IPS-18a (cell line): ENCODE measurements at regions not wholly inside any gene's neighbourhood (a gene's known extent, or its start where the extent isn't known, plus 50 kb on each side); places are given as distances from the start of the nearest gene placed in this dataset.

ENCODE experiments used
- H3K27ac ChIP-seq: one replicate; pipeline ENCODE4 v1.5.1; 2013; ENCODE audit warnings: low read length
- H3K27me3 ChIP-seq: one replicate; pipeline ENCODE4 v1.6.1; 2013; ENCODE audit warnings: mild to moderate bottlenecking, low read length; ENCODE audit not compliant: control insufficient read depth, insufficient read depth
- H3K36me3 ChIP-seq: one replicate; pipeline ENCODE4 v1.6.1; 2013; ENCODE audit warnings: low read depth, low read length; ENCODE audit not compliant: control insufficient read depth
- H3K4me1 ChIP-seq: one replicate; pipeline ENCODE4 v1.6.1; 2013; ENCODE audit warnings: low read depth, low read length; ENCODE audit not compliant: control insufficient read depth
- H3K4me3 ChIP-seq: one replicate; pipeline ENCODE4 v1.5.1; 2013; ENCODE audit warnings: low read length
- H3K9ac ChIP-seq: one replicate; pipeline ENCODE4 v1.6.1; 2013; ENCODE audit warnings: mild to moderate bottlenecking, low read length, moderate library complexity
- H3K9me3 ChIP-seq: one replicate; pipeline ENCODE4 v1.6.1; 2013; ENCODE audit warnings: low read depth, low read length; ENCODE audit not compliant: control insufficient read depth

DNA sequence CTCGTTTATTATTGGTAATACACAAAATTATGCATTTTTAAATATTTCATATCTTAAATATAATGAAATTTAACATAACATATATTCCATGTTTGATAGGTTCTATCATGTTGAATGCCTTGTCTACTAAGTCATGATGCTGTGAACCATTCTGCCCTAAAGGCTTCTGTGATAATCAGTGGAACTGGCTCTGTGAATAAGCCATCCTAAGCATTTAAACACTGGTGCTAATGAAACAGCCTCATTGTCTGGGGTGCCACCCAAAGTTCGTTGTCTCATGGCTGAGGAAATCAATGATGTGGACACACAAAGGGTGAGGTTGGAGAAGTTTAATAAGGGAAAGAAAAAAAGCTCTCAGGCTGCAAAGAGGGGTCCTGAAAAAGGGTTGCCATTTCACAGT, 264.7 kb upstream of the ZRANB2 start:
- peaks cover 4% of the 10 kb centered on the region for H3K9me3 ChIP-seq
- H3K27me3 ChIP-seq, result no peaks in the 10 kb centered on the region
- no peak overlapping the region for H3K4me3 ChIP-seq
- H3K9ac ChIP-seq, result no peak overlapping the region
- no peaks in the 10 kb centered on the region for H3K36me3 ChIP-seq
- H3K27ac ChIP-seq, result no peak overlapping the region
- no peaks in the 10 kb centered on the region for H3K4me1 ChIP-seq

DNA sequence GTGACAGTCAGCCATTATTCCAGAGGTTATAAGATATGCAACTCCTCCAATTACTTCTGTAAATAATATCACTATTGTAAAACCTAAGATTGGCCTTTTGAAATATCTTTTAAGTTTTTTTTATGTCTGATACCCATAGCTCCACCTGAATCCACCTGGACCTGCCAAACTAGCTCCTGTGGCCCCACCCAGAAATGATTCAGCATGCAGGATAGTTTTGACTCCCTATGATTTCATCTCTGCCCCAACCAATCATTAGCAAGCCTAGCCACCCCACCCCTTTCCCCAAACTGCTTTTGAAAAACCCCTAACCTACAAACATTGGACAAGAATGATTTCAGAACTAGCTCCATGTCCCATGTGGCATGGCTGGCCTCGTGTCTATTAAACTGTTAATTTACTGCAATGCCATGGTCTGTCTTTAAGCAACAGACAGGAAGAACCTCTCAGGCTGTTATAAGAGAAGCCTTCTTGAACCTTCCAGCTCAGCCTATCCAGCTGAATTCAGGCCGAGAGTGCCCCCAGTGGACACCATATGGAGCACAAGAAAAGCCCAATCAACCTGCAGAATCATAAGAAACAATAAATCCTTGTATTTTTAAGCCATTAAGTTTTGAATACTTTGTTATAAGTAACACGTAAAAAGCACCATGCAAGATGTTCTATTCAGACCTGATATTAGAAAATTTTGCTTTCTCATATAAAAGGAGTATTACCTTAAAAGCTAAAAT, 263.0 kb upstream of the ZRANB2 start:
- Histone ChIP-seq H3K9ac (no peak overlapping the region), H3K9me3 (peaks cover 19% of the 10 kb centered on the region), H3K4me3 (no peak overlapping the region), H3K27ac (no peak overlapping the region), H3K27me3 (no peaks in the 10 kb centered on the region), H3K36me3 (no peaks in the 10 kb centered on the region), H3K4me1 (no peaks in the 10 kb centered on the region)

DNA sequence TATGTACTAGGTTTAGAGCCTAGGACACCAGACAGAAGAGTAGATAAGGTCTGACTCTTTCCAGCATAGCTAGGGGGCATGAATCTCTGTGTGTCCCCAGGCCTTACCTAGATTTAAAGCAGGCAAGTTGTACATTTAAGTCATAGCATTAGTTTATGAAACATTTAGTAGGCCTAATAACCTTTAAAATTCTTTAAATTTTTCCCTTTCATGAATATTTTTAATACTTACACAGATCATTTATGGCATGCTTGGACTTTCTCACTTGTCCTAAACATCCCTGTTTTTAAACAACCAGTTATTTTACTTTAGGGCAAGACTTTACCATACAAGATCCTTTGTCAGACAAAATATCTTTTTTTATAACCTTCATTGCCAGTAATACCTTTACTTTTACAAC, 258.4 kb upstream of the ZRANB2 start:
- H3K4me1 ChIP-seq, result no peaks in the 10 kb centered on the region
- H3K36me3 ChIP-seq, result no peaks in the 10 kb centered on the region
- H3K9ac ChIP-seq, result no peak overlapping the region
- H3K27ac ChIP-seq, result no peak overlapping the region
- H3K27me3 ChIP-seq, result no peaks in the 10 kb centered on the region
- H3K9me3 ChIP-seq, result peaks cover 30% of the 10 kb centered on the region
- H3K4me3 ChIP-seq, result no peak overlapping the region

- H3K27me3 ChIP-seq, result no peaks in the 10 kb centered on the region
- H3K9me3 ChIP-seq, result no peaks in the 10 kb centered on the region
- no peaks in the 10 kb centered on the region for H3K4me1 ChIP-seq
- H3K36me3 ChIP-seq, result no peaks in the 10 kb centered on the region
- H3K4me3 ChIP-seq, result no peak overlapping the region
- no peak overlapping the region for H3K27ac ChIP-seq
- no peak overlapping the region for H3K9ac ChIP-seq
Measured at GRCh38 chr1:71330991-71331390, 250.2 kb upstream of the ZRANB2 start.

DNA sequence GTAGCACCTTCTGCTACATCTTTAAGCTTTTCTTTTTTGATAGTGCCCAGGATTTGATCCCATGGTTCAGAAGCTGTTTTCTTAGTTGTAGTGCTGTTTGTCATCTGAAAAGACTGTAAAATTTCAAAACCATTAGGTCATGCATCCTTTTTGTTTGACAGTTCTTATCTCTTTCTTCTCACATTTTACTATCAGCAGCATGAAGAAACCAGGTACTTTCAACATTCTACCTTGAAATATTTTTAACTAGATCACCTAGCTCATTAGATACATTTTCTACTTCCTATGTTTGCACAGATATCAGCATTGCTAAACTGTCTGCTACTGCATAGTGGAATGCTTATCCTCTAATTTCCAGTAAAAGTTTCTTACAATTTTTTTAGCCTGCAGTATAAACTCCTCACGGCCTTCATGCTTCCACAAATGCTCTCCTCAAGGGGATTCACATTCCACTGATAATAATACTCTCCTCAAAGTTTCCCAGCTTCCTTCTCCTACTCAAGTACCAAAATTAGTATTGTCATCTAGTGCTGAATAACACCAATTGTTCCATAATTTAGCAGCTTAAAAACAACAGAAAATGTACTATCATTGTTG, 243.9 kb upstream of the ZRANB2 start:
- Histone ChIP-seq H3K9me3 (no peaks in the 10 kb centered on the region), H3K36me3 (no peaks in the 10 kb centered on the region), H3K9ac (no peak overlapping the region), H3K27ac (no peak overlapping the region), H3K27me3 (no peaks in the 10 kb centered on the region), H3K4me1 (no peaks in the 10 kb centered on the region), H3K4me3 (no peak overlapping the region)

GRCh38 chr1:71312545-71312944, 231.7 kb upstream of the ZRANB2 start:
- H3K4me3 ChIP-seq, result no peak overlapping the region

GRCh38 chr1:71311376-71311775, 230.5 kb upstream of the ZRANB2 start:
- no peaks in the 10 kb centered on the region for H3K27me3 ChIP-seq
- no peaks in the 10 kb centered on the region for H3K4me1 ChIP-seq
- H3K36me3 ChIP-seq, result no peaks in the 10 kb centered on the region
- H3K4me3 ChIP-seq, result no peak overlapping the region
- H3K9me3 ChIP-seq, result no peaks in the 10 kb centered on the region
- H3K9ac ChIP-seq, result no peak overlapping the region
- H3K27ac ChIP-seq, result no peak overlapping the region

More at GRCh38 chr1:71312545-71312944, 231.7 kb upstream of the ZRANB2 start:
- Histone ChIP-seq H3K9me3 (no peaks in the 10 kb centered on the region), H3K27me3 (no peaks in the 10 kb centered on the region), H3K27ac (no peak overlapping the region), H3K36me3 (no peaks in the 10 kb centered on the region), H3K9ac (no peak overlapping the region), H3K4me1 (no peaks in the 10 kb centered on the region)

GRCh38 chr1:71307451-71307850, 226.6 kb upstream of the ZRANB2 start:
- Histone ChIP-seq H3K36me3 (no peaks in the 10 kb centered on the region), H3K27ac (no peak overlapping the region), H3K9ac (no peak overlapping the region), H3K4me3 (no peak overlapping the region), H3K9me3 (no peaks in the 10 kb centered on the region), H3K4me1 (no peaks in the 10 kb centered on the region), H3K27me3 (no peaks in the 10 kb centered on the region)

DNA sequence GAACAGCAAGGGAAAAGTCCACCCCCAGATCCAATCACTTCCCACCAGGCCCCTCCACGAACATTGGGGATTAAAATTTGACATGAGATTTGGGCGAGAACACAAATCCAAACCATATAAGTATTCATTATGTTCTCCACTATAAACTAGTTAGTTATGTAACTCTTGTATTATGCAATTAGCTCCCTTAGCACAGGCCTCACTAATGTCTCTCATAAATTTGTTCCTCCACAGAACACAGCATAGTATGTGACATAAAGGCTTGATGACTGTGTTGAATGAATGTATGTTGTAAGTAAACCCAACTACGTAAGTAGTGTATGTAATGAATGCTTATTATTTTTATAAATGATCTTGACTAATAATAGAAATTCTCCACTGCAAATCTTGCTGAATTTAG, 223.3 kb upstream of the ZRANB2 start:
- no peaks in the 10 kb centered on the region for H3K4me1 ChIP-seq
- no peaks in the 10 kb centered on the region for H3K27me3 ChIP-seq
- H3K27ac ChIP-seq, result no peak overlapping the region
- H3K9ac ChIP-seq, result no peak overlapping the region
- H3K36me3 ChIP-seq, result no peaks in the 10 kb centered on the region
- H3K9me3 ChIP-seq, result no peaks in the 10 kb centered on the region
- no peak overlapping the region for H3K4me3 ChIP-seq

DNA sequence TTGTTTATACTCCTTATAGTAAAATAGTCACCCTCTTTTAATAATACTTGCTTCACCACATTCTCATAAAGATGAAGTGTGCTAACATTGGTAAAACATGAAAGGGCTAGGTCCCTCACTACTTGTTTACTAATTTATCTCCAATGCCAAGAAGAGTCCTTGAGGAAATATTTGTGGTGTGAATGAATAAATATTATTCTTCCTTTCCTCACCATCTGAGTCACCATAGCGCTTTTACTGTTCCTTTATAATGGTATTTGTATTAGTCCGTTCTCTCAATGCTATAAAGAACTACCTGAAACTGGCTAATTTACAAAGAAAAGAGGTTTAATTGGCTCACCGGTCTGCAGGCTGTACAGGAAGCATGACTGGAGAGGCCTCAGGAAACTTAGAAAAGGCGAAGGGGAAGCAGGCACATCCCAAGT, 222.8 kb upstream of the ZRANB2 start:
- H3K27me3 ChIP-seq, result no peaks in the 10 kb centered on the region
- H3K9me3 ChIP-seq, result no peaks in the 10 kb centered on the region
- H3K36me3 ChIP-seq, result no peaks in the 10 kb centered on the region
- H3K9ac ChIP-seq, result no peak overlapping the region
- H3K4me1 ChIP-seq, result no peaks in the 10 kb centered on the region
- H3K27ac ChIP-seq, result no peak overlapping the region
- H3K4me3 ChIP-seq, result no peak overlapping the region

DNA sequence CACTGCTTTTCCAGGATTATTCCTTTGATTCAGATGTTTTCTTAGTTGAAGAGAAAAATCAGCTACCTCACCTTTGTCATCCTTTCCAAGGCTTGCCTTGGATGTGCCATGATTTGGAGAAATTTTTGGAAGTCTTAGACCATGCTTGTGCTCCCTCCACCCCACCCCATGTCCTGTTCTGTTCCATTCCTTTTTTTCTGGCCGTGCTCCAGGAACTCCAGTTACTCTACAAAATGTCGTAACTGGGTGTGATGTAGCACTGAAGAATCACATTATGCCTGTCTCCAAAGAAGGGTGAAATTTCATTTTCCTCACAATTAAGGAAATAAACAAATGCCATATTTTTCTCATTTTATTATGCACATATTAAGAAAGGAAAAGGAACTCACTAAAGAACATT, 217.8 kb upstream of the ZRANB2 start:
- Histone ChIP-seq H3K27me3 (no peaks in the 10 kb centered on the region), H3K4me3 (no peak overlapping the region), H3K9ac (no peak overlapping the region), H3K27ac (no peak overlapping the region), H3K9me3 (no peaks in the 10 kb centered on the region), H3K4me1 (no peaks in the 10 kb centered on the region), H3K36me3 (no peaks in the 10 kb centered on the region)

GRCh38 chr1:71296551-71297134, 215.8 kb upstream of the ZRANB2 start:
- Histone ChIP-seq H3K4me3 (no peak overlapping the region), H3K36me3 (no peaks in the 10 kb centered on the region), H3K9me3 (no peaks in the 10 kb centered on the region)

More at GRCh38 chr1:71296551-71297134, 215.8 kb upstream of the ZRANB2 start:
- Histone ChIP-seq H3K9ac (no peak overlapping the region), H3K4me1 (no peaks in the 10 kb centered on the region), H3K27ac (no peak overlapping the region), H3K27me3 (no peaks in the 10 kb centered on the region)
